ENCODE measurements at regions not wholly inside any gene's neighbourhood (a gene's known extent, or its start where the extent isn't known, plus 50 kb on each side); places are given as distances from the start of the nearest gene placed in this dataset.

DNA sequence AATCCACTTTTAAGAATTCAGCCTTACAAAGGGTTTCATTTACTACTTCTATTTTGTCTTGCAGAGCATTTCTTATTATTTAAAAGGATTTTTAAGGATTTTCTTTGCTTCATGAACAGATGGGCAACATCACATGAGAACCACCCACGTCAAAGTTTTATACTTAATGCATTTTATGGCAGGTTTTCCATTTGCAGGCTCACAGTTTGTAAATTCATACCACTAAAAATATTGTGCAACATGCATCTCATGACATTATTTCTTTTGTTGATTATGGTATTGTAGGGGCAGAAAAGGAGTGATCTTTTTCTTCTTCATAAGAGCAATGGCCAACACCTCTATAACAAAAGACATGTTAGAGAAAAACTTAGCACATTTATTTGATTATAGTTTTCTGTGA lies 554.0 kb upstream of the SPRY2 start:
- Histone ChIP-seq H3K27me3 (no peaks in the 10 kb centered on the region), H3K36me3 (no peaks in the 10 kb centered on the region), H3K4me1 (no peaks in the 10 kb centered on the region), H3K9me3 (no peaks in the 10 kb centered on the region), H3K4me3 (no peak overlapping the region), H3K27ac (no peak overlapping the region)
- TF ChIP-seq POLR2A (IDR thresholded peaks at IDR 0.05): no peak
- no peak for TF ChIP-seq EP300 (IDR thresholded peaks at IDR 0.05)
- TF ChIP-seq, protein P1, sequence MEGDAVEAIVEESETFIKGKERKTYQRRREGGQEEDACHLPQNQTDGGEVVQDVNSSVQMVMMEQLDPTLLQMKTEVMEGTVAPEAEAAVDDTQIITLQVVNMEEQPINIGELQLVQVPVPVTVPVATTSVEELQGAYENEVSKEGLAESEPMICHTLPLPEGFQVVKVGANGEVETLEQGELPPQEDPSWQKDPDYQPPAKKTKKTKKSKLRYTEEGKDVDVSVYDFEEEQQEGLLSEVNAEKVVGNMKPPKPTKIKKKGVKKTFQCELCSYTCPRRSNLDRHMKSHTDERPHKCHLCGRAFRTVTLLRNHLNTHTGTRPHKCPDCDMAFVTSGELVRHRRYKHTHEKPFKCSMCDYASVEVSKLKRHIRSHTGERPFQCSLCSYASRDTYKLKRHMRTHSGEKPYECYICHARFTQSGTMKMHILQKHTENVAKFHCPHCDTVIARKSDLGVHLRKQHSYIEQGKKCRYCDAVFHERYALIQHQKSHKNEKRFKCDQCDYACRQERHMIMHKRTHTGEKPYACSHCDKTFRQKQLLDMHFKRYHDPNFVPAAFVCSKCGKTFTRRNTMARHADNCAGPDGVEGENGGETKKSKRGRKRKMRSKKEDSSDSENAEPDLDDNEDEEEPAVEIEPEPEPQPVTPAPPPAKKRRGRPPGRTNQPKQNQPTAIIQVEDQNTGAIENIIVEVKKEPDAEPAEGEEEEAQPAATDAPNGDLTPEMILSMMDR (IDR thresholded peaks at IDR 0.05): no peak
- TF ChIP-seq POLR2AphosphoS5 (IDR thresholded peaks at IDR 0.05): no peak
- 67 to 82% methylated on average over 1 of the region's 1 CpG for WGBS, 2 donors
- DNase-seq (no peak), ATAC-seq (ENCODE audit: low FRiP score in 2 of 2) (no peak)

DNA sequence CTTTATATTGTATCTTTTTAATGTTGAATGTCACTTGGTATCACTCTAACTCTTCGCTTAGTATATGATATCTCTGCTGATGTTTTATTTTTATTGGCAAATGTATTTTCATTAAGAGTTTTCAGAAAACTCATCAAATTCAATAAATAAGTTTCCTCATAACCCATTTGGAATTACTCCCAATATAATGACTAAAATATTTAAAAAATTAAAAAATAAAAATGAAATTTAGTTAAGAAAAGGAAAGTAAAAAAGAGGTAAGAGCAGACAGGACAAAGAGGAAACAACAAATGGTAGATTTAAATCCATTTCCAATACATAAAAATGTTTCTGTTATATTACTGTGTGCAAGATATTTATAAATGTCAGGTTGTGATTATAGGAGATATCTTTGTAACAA lies 548.9 kb upstream of the SPRY2 start:
- H3K4me1 ChIP-seq: no peaks in the 10 kb centered on the region
- no peaks in the 10 kb centered on the region for H3K9me3 ChIP-seq
- ATAC-seq (ENCODE audit: low FRiP score in 2 of 2): no peak
- no peak overlapping the region for H3K27ac ChIP-seq
- no peak for DNase-seq
- TF ChIP-seq EP300 (IDR thresholded peaks at IDR 0.05) (no peak), POLR2A (IDR thresholded peaks at IDR 0.05) (no peak), POLR2AphosphoS5 (IDR thresholded peaks at IDR 0.05) (no peak)
- TF ChIP-seq, protein P1 (IDR thresholded peaks at IDR 0.05): no peak
- no peaks in the 10 kb centered on the region for H3K27me3 ChIP-seq
- H3K36me3 ChIP-seq: no peaks in the 10 kb centered on the region
- WGBS, 2 donors: 87 to 91% methylated on average over 1 of the region's 1 CpG
- H3K4me3 ChIP-seq: no peak overlapping the region

DNA sequence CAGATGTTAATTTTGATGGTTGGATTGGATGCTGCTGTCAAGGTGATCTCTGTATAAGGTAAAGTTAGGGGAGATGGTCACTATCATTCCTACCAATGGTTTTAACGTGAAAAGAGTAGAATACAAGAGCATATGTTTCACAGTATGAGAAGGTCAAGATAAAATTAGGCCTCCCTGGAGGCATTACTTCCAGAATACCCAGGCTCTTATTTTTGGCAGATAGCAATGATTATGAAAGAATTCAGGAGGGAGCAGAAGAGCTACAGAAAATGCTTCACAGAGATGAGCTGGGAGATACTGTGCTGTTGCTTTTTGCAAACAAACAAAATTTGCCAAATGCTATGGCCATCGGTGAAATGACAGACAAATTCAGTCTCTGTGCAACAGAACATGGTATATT lies 547.5 kb upstream of the SPRY2 start:
- H3K27me3 ChIP-seq: no peaks in the 10 kb centered on the region
- WGBS, 2 donors: 81 to 88% methylated on average over 2 of the region's 2 CpGs
- no peaks in the 10 kb centered on the region for H3K36me3 ChIP-seq
- no peaks in the 10 kb centered on the region for H3K9me3 ChIP-seq
- no peak overlapping the region for H3K4me3 ChIP-seq
- H3K4me1 ChIP-seq: no peaks in the 10 kb centered on the region
- H3K27ac ChIP-seq: no peak overlapping the region
- no peak for ATAC-seq (ENCODE audit: low FRiP score in 2 of 2)
- DNase-seq: no peak
- no peak for TF ChIP-seq POLR2AphosphoS5 (IDR thresholded peaks at IDR 0.05)
- TF ChIP-seq, protein P1 (IDR thresholded peaks at IDR 0.05): no peak
- TF ChIP-seq EP300 (IDR thresholded peaks at IDR 0.05): no peak
- TF ChIP-seq POLR2A (IDR thresholded peaks at IDR 0.05): no peak

DNA sequence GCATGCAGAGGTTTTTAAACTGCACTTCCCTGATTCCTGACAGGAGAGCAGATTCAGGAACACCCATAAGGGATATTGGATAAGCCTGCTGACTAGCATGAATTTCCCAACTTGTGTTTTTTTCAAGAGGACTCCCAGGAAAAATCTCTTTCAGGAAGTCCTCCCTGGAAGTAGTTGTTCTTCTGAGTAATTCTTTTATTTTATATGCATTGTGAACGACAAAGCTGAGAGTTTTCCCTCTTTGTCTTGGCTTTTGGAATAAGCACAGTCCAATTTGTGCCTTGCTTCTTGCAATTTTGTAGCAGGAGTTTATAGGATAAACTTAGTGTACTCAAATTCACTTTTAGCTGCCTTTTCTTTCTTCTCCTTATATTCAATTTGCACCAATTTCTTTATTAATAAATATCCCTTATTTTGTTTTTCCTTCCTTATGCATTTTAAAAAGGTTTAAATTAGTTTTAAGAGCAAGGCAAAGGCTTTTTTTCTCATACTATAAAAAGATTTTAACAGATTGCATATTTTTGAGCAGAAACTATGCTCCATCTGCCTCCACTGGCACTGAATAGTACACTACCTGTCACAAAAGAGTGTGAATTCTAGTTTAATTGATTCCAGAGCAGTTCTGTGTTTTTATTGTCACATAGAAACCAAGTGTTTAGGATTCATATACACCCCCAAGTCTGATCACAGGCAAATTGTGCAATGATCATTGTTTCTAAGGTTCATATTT lies 543.3 kb upstream of the SPRY2 start:
- ATAC-seq (ENCODE audit: low FRiP score in 2 of 2) (no peak), DNase-seq (no peak)
- Histone ChIP-seq H3K27ac (no peak overlapping the region), H3K27me3 (no peaks in the 10 kb centered on the region), H3K4me1 (no peaks in the 10 kb centered on the region), H3K36me3 (no peaks in the 10 kb centered on the region), H3K4me3 (no peak overlapping the region), H3K9me3 (no peaks in the 10 kb centered on the region)
- 54% methylated on average over 1 of the region's 1 CpG for WGBS, 2 donors
- TF ChIP-seq EP300 (IDR thresholded peaks at IDR 0.05) (no peak), POLR2A (IDR thresholded peaks at IDR 0.05) (no peak), POLR2AphosphoS5 (IDR thresholded peaks at IDR 0.05) (no peak)
- TF ChIP-seq, protein P1 (IDR thresholded peaks at IDR 0.05): no peak

DNA sequence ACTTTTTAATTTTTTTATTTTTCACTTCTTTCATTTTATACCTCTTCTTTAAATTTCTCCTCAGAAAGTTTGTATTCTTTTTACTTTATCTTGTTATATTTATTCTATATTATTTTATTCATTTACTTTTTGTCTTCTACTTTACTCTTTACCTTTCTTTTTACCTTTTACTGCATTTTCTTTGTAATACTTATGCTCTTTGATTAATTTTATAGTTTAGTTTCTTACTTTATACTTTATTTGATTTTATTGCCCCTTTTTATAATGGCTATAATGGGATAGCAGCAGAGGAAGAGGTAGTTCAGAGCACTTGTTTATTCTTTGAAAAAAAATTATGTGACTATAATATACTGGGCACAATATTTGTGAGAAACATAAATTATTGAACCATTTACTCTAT lies 542.6 kb upstream of the SPRY2 start:
- H3K27ac ChIP-seq: no peak overlapping the region
- no peak overlapping the region for H3K4me3 ChIP-seq
- no peaks in the 10 kb centered on the region for H3K4me1 ChIP-seq
- H3K36me3 ChIP-seq: no peaks in the 10 kb centered on the region
- TF ChIP-seq EP300 (IDR thresholded peaks at IDR 0.05): no peak
- TF ChIP-seq POLR2AphosphoS5 (IDR thresholded peaks at IDR 0.05): no peak
- no peak for TF ChIP-seq POLR2A (IDR thresholded peaks at IDR 0.05)
- TF ChIP-seq, protein P1 (IDR thresholded peaks at IDR 0.05): no peak
- no peaks in the 10 kb centered on the region for H3K27me3 ChIP-seq
- DNase-seq (no peak), ATAC-seq (ENCODE audit: low FRiP score in 2 of 2) (no peak)
- no peaks in the 10 kb centered on the region for H3K9me3 ChIP-seq

Data from upper lobe of left lung (tissue), 6 donors.